ENCODE measurements at regions not wholly inside any gene's neighbourhood (a gene's known extent, or its start where the extent isn't known, plus 50 kb on each side); places are given as distances from the start of the nearest gene placed in this dataset.
"Not testable (repeated sequence)": the region's sequence is repeated elsewhere in the genome, so short reads cannot be mapped to it uniquely, and the experiment has no call there.

- no peak for TF ChIP-seq RARA (CRISPR knock-in tag; IDR thresholded peaks at IDR 0.05)
- TF ChIP-seq TEAD2 (CRISPR knock-in tag; IDR thresholded peaks at IDR 0.05): no peak
- no peak for TF ChIP-seq YEATS4 (CRISPR knock-in tag; IDR thresholded peaks at IDR 0.05; ENCODE audit: borderline replicate concordance)
- TF ChIP-seq, protein P1, sequence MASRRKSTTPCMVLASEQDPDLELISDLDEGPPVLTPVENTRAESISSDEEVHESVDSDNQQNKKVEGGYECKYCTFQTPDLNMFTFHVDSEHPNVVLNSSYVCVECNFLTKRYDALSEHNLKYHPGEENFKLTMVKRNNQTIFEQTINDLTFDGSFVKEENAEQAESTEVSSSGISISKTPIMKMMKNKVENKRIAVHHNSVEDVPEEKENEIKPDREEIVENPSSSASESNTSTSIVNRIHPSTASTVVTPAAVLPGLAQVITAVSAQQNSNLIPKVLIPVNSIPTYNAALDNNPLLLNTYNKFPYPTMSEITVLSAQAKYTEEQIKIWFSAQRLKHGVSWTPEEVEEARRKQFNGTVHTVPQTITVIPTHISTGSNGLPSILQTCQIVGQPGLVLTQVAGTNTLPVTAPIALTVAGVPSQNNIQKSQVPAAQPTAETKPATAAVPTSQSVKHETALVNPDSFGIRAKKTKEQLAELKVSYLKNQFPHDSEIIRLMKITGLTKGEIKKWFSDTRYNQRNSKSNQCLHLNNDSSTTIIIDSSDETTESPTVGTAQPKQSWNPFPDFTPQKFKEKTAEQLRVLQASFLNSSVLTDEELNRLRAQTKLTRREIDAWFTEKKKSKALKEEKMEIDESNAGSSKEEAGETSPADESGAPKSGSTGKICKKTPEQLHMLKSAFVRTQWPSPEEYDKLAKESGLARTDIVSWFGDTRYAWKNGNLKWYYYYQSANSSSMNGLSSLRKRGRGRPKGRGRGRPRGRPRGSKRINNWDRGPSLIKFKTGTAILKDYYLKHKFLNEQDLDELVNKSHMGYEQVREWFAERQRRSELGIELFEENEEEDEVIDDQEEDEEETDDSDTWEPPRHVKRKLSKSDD (CRISPR knock-in tag; IDR thresholded peaks at IDR 0.05; ENCODE audit: low read depth): no peak
- TF ChIP-seq SMARCE1 (IDR thresholded peaks at IDR 0.05; ENCODE audit: borderline replicate concordance): no peak
- no peak for TF ChIP-seq ZNF12 (CRISPR knock-in tag; IDR thresholded peaks at IDR 0.05)
- TF ChIP-seq NR2F6 (IDR thresholded peaks at IDR 0.05): no peak
- no peak for TF ChIP-seq NR2F6 (CRISPR knock-in tag; IDR thresholded peaks at IDR 0.05)
- TF ChIP-seq FOXK2 (IDR thresholded peaks at IDR 0.05): no peak
- TF ChIP-seq ZBTB42 (CRISPR knock-in tag; IDR thresholded peaks at IDR 0.05): no peak
- no peak for TF ChIP-seq ZBTB33 (CRISPR knock-in tag; IDR thresholded peaks at IDR 0.05)
Observed at GRCh38 chr4:183377491-183377890, 55.3 kb upstream of the CLDN24 start (continued).

DNA sequence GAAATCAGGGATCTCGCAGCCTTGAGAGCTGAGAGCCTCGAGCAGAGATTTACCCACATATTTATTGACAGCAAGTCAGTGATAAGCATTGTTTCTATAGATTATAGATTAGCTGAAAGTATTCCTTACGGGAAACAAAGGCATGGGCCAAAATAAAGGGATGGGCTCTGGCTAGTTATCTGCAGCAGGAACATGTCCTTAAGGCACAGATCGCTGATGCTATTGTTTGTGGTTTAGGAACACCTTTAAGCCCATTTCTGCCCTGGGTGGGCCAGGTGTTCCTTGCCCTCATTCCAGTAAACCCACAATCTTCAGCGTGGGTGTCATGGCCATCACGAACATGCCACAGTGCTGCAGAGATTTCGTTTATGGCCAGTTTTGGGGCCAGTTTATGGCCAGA lies 56.1 kb upstream of the CLDN24 start:
- H3K4me1 ChIP-seq (ENCODE audit: insufficient read depth, low read length); BruUV-seq (replicated peaks); FAIRE-seq; POLR2A ChIA-PET; H3K9me3 ChIP-seq (ENCODE audit: low read length); H3K4me2 ChIP-seq (ENCODE audit: low read depth, low read length); H3K27ac ChIP-seq (ENCODE audit: extremely low read length, insufficient read depth, low read length); DNase-seq (ENCODE audit: low spot score); H3K79me2 ChIP-seq (ENCODE audit: insufficient read depth, low read length); H3K27me3 ChIP-seq (ENCODE audit: control insufficient read depth in 1 of 2, insufficient read depth in 2 of 2, low read length in 2 of 2); H3K4me3 ChIP-seq (replicated peaks in 1 of 3; ENCODE audit: insufficient read depth in 1 of 3, low read depth in 2 of 3, low read length in 3 of 3); CTCF ChIA-PET (ENCODE audit: low intra/inter-chr PET ratio, low total read pairs); H3K36me3 ChIP-seq (replicated peaks in 1 of 2; ENCODE audit: control insufficient read depth in 1 of 2, insufficient read depth in 2 of 2, low read length in 2 of 2); in situ Hi-C loops (cut with HindIII; ENCODE audit: extremely low pct_ligation_motif_present, low pct_unique_long_range_greater_than_20kb); intact Hi-C loops (cut with micrococcal nuclease; ENCODE audit: unreplicated experiment); ATAC-seq; H3K9ac ChIP-seq (ENCODE audit: insufficient read depth, low read depth, low read length); H2AFZ ChIP-seq (ENCODE audit: low read length); H4K20me1 ChIP-seq (ENCODE audit: insufficient read depth, low read length): not testable (repeated sequence)
- WGBS (ENCODE audit: low lambda C conversion rate): 18% methylated on average over 4 of the region's 7 CpGs
- TF ChIP-seq ZNF761 (CRISPR knock-in tag; conservative IDR thresholded peaks at IDR 0.05): peak; percentile 99

Data from HepG2 (cell line).